Pancreas (tissue), 10 donors: ENCODE measurements at regions not wholly inside any gene's neighbourhood (a gene's known extent, or its start where the extent isn't known, plus 50 kb on each side); places are given as distances from the start of the nearest gene placed in this dataset.
"Not testable (repeated sequence)": the region's sequence is repeated elsewhere in the genome, so short reads cannot be mapped to it uniquely, and the experiment has no call there.

ENCODE experiments used
- ATAC-seq, 4 donors: fragments of 200-7000 bp; cut with Tn5 transposase; one replicate each; pipeline versions ENCODE4 v1.8.0 to v1.9.1; 2020; ENCODE audit warnings: mild to moderate bottlenecking in 4 of 4, moderate library complexity in 4 of 4
- DNase-seq, 6 donors: peaks; one replicate each; pipeline ENCODE4 v3.0.0-alpha.2; 2020
- FAIRE-seq: peaks from 2 replicates; lab custom pipeline; 2012; peaks lifted over from hg19 to GRCh38; lab: Jason Lieb, UNC
- H3K27ac ChIP-seq, 4 donors: fragments of 200-600 bp; sonication (generic); 1 replicate in 3 of 4; 2 replicates in 1 of 4; pipeline versions ENCODE4 v1.5.0 to v1.8.0; 2020
- H3K27me3 ChIP-seq, 4 donors: fragments of 200-600 bp; one replicate each; pipeline ENCODE4 v1.8.0; 2021
- H3K36me3 ChIP-seq, 3 donors: fragments of 200-600 bp; sonication (generic) in 1 of 3; one replicate each; pipeline versions ENCODE4 v1.5.0 to v1.8.0; 2020 to 2021
- H3K4me1 ChIP-seq, 3 donors: fragments of 200-600 bp; one replicate each; pipeline ENCODE4 v1.8.0; 2021
- H3K4me3 ChIP-seq, 4 donors: fragments of 200-600 bp; sonication (generic) in 2 of 4; one replicate each; pipeline versions ENCODE4 v1.5.0 to v1.8.0; 2020 to 2021
- H3K9me3 ChIP-seq, 4 donors: fragments of 200-600 bp; one replicate each; pipeline ENCODE4 v1.8.0; 2021
- CTCF ChIP-seq, 4 donors: fragments of 200-600 bp; sonication (generic) in 3 of 4; IDR thresholded peaks; one replicate each; pipeline versions ENCODE4 v1.5.0 to v1.8.0; 2021; ENCODE audit warnings: antibody characterized with exemption in 4 of 4
- WGBS, 2 donors: extraction: QIAGEN DNeasy Blood & Tissue Kit; methylation state at CpG; one replicate each; pipeline ENCODE4 v1.1.7; 2013; 5-methylcytosine and 5-hydroxymethylcytosine counted together
- intact Hi-C, 3 donors: fragments of 100-400 bp; cut with DNase I; formaldehyde crosslinking; loops; one replicate each; pipeline versions ENCODE4 v1.11.1 to v1.14.2; 2022
- donor health status: healthy with polysubstance abuse.
- donor health status: DM: no; HTN: no; CAD: no; lungs with moderate emphysema.
- donor health status: DM: no; HTN: no; CAD: no.
- donor health status: control.
- donor health status: control.
- donor health status: Bipolar disorder and iron deficiency.
- donor health status: DM: yes; HTN: yes; CAD: no.
- donor health status: DM: no; HTN: no; CAD: no.
- donor health status: DM: no; HTN: no; CAD: no.
- donor health status: DM: yes; HTN: yes; CAD: no.

GRCh38 chr1:95297906-95298305 is 63.9 kb downstream of the RWDD3 start:
- intact Hi-C loops, H3K4me1 ChIP-seq, H3K4me3 ChIP-seq, ATAC-seq, H3K27me3 ChIP-seq, H3K9me3 ChIP-seq, H3K27ac ChIP-seq, FAIRE-seq, H3K36me3 ChIP-seq: not testable (repeated sequence)
- WGBS, 2 donors = 89 to 90% methylated on average over 16 to 20 of the region's 20 CpGs
- peak in 1 of 6 donors; percentile 8 for DNase-seq

- no peak for FAIRE-seq
- Histone ChIP-seq H3K4me1 (no peaks in the 10 kb centered on the region), H3K27ac (no peak overlapping the region), H3K9me3 (no peaks in the 10 kb centered on the region), H3K4me3 (no peak overlapping the region), H3K27me3 (no peaks in the 10 kb centered on the region), H3K36me3 (no peaks in the 10 kb centered on the region)
- no peak for TF ChIP-seq CTCF (IDR thresholded peaks at IDR 0.05)
- DNase-seq = no peak
- no peak for ATAC-seq
- intact Hi-C loops = no loop called here
These were observed 67.1 kb downstream of the RWDD3 start for GRCh38 chr1:95301091-95301490.

GRCh38 chr1:95301614-95302013 is 67.6 kb downstream of the RWDD3 start:
- Histone ChIP-seq H3K4me1 (no peaks in the 10 kb centered on the region), H3K27ac (no peak overlapping the region), H3K36me3 (no peaks in the 10 kb centered on the region), H3K27me3 (no peaks in the 10 kb centered on the region), H3K4me3 (no peak overlapping the region), H3K9me3 (no peaks in the 10 kb centered on the region)
- FAIRE-seq (no peak), DNase-seq (no peak), ATAC-seq (no peak)
- intact Hi-C loops = no loop called here
- 61 to 63% methylated on average over 3 of the region's 3 CpGs for WGBS, 2 donors
- no peak for TF ChIP-seq CTCF (IDR thresholded peaks at IDR 0.05)

GRCh38 chr1:95304803-95305202 is 70.8 kb downstream of the RWDD3 start:
- TF ChIP-seq CTCF (IDR thresholded peaks at IDR 0.05) = no peak
- no peak for FAIRE-seq
- Histone ChIP-seq H3K36me3 (no peaks in the 10 kb centered on the region), H3K4me3 (no peak overlapping the region), H3K9me3 (no peaks in the 10 kb centered on the region), H3K27me3 (no peaks in the 10 kb centered on the region), H3K27ac (no peak overlapping the region), H3K4me1 (no peaks in the 10 kb centered on the region)
- WGBS, 2 donors = 81 to 87% methylated on average over 4 of the region's 4 CpGs
- intact Hi-C loops = no loop called here
- ATAC-seq = no peak
- no peak for DNase-seq

GRCh38 chr1:95308276-95309030 is 74.4 kb downstream of the RWDD3 start:
- 25 to 33% methylated on average over 6 of the region's 6 CpGs for WGBS, 2 donors
- no peak for ATAC-seq
- no peaks in the 10 kb centered on the region for H3K36me3 ChIP-seq
- no peak for FAIRE-seq
- H3K9me3 ChIP-seq = no peaks in the 10 kb centered on the region
- no peak overlapping the region for H3K4me3 ChIP-seq
- no peak for DNase-seq
- intact Hi-C loops = no loop called here
- no peak overlapping the region for H3K27ac ChIP-seq
- TF ChIP-seq CTCF (IDR thresholded peaks at IDR 0.05) = no peak
- no peaks in the 10 kb centered on the region for H3K4me1 ChIP-seq
- no peaks in the 10 kb centered on the region for H3K27me3 ChIP-seq
